HG03439 (cell line): ENCODE measurements at regions not wholly inside any gene's neighbourhood (a gene's known extent, or its start where the extent isn't known, plus 50 kb on each side); places are given as distances from the start of the nearest gene placed in this dataset.
"Not testable (repeated sequence)": the region's sequence is repeated elsewhere in the genome, so short reads cannot be mapped to it uniquely, and the experiment has no call there.

ENCODE experiments used
- ATAC-seq: cut with Tn5 transposase; IDR thresholded peaks from one replicate; pipeline ENCODE4 v1.9.1; 2021; ENCODE audit warnings: mild to moderate bottlenecking, moderate library complexity; ENCODE audit not compliant: unreplicated experiment

DNA sequence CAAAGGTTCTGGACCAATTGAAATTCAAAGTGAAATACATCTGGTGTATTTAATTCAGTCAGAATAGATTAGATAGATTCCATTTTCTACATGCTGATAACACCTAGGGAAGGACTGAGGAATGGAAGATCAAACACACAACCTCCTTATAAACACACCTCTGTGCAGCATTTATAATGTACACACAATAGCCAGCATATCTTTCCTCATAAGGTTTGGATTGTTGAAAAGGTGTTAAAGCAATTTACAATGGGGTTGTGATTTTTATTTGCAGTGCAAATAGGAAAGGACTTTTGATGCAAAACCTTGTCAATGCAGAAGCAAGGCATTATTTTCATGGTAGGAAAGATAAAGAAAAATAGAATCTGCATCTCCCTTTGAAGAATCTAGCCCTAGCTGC lies 448.9 kb upstream of the KCNMB2 start:
- no peak for ATAC-seq

DNA sequence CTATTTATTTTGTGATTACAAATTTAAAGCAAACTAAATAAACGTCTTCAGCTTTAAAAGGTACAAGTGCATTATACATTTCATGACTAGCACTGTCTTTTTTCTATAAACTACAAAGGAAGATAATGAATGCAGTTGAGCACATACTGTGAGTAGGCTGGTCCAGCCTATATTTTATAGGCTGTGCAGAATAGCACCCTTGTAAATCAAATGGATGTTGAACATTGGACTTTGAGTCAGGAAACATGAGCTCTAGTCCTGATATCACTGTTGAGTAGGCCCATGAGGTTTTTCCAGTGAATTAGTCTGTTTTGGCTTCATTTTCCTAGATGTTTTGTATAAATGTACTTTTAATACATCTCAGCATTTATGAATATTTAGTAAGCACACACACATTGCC lies 447.3 kb upstream of the KCNMB2 start:
- ATAC-seq = no peak

GRCh38 chr3:178090899-178091298 lies 445.3 kb upstream of the KCNMB2 start:
- no peak for ATAC-seq

DNA sequence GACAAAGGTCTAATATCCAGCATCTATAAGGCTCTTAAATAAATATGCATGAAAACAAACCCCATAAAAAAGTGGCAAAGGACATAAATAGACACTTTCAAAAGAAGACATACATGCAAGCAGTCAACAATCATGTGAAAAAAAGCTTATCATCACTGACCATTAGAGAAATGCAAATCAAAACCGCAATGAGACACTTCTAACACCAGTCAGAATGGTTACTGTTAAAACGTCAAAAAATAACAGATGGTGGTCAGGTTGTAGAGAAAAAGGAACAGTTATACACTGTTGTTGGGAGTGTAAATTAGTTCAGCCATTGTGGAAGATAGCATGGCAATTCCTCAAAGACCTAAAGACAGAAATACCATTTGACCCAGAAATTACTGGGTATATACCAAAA lies 440.7 kb upstream of the KCNMB2 start:
- ATAC-seq = no peak

DNA sequence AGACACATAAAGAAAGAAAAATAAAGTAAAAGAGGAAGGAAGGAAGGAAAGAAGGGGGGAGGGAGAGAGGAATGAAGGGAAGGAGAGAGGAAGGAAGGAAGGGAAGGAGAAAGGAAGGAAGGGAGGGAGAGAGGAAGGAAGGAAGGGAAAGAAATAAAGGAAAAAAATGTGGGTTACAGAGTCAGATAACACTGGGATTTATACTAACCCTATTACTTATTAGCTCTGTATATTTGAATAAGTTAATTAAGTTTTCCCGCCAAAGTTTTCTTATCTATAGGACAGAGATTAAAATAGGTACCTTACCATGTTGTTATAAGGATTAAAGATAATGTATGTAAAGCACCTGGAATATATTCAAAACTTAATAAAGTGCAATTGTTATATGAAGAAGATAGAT lies 439.3 kb upstream of the KCNMB2 start:
- no peak for ATAC-seq

DNA sequence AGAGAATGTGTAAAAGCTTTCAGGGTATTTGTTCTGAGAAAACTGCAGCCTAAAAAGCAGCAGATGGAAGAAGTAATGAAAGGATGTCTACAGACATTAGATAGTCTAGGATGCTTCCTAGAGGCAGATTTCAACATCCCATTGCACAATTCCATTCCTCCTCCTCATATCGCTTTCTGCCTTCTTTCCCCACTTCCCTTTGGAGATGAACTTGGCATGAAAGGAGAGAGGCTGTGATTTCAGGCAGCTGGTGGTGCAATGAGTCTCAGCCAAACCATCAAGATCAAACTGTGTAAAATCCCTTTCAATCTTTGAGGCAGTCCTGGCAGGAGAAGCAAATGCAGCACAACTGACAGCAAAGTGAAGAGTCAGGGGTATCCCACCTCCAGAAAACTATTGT lies 438.7 kb upstream of the KCNMB2 start:
- ATAC-seq = no peak

GRCh38 chr3:178099274-178099673 lies 437.0 kb upstream of the KCNMB2 start:
- ATAC-seq = no peak

- no peak for ATAC-seq
Measured at GRCh38 chr3:178099862-178100261, 436.4 kb upstream of the KCNMB2 start.

GRCh38 chr3:178100908-178101307 lies 435.3 kb upstream of the KCNMB2 start:
- ATAC-seq = no peak

GRCh38 chr3:178103140-178103539 lies 433.1 kb upstream of the KCNMB2 start:
- ATAC-seq = no peak

DNA sequence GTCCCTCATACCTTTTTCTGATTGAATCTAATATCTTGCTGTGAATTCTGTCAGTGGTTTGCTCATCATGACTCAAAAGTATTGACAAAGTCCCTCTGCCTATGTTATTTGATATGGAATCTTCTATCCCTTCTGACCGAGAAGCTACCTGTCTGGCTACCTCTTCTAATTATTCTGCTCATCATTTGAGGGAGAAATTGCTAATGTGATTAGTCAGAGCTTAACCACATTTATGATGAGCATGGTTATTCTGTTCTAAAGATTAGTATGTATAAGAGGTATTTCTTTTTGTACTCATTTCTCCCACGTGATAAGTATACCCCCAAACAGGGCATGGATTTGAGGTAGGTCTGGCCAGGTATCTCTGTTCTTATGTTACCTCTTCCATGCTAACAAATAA lies 428.4 kb upstream of the KCNMB2 start:
- no peak for ATAC-seq

- ATAC-seq = no peak
Measured at GRCh38 chr3:178109691-178110090, 426.5 kb upstream of the KCNMB2 start.

- ATAC-seq = no peak
Measured at GRCh38 chr3:178112134-178112533, 424.1 kb upstream of the KCNMB2 start.

- not testable (repeated sequence) for ATAC-seq
Measured at GRCh38 chr3:178112552-178112951, 423.7 kb upstream of the KCNMB2 start.

DNA sequence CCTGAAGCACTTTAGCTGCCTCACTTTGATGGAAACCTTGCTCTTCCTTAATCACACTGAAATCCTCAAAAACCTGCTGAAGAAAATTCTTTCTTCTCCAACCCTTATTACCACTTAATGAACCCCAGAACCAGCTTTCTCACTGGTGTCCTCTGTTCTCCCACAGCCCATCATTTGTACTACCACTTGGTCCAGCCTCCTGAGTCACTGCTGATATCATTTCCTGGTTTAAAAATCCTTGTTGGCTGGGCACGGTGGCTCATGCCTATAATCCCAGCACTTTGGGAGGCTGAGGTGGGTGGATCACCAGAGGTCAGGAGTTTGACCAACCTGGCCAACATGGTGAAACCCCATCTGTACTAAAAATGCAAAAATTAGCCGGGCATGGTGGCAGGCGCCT lies 418.6 kb upstream of the KCNMB2 start:
- no peak for ATAC-seq

GRCh38 chr3:178119608-178120295 lies 416.5 kb upstream of the KCNMB2 start:
- not testable (repeated sequence) for ATAC-seq

- ATAC-seq = no peak
Measured at GRCh38 chr3:178120367-178120766, 415.9 kb upstream of the KCNMB2 start.

- no peak for ATAC-seq
Measured at GRCh38 chr3:178126686-178127085, 409.6 kb upstream of the KCNMB2 start.

DNA sequence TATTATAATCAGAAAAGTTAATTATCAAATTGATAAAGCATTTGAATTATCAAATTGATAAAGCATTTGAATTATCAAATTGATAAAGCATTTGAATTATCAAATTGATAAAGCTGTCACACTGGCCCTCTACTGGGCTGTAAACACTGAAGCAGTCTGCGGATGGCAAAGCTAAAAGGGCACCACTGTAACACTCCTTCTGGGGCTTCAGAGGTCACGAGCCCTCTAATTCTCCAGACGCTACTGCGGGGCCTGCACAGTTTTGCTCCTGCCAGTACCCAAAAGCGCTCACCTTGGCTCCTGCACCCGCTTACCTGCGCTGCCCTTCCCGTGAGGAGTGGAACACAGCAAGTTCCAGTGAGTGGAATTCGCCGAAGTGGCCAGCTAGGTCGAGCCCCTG lies 409.0 kb upstream of the KCNMB2 start:
- ATAC-seq = no peak

GRCh38 chr3:178129109-178129508 lies 407.1 kb upstream of the KCNMB2 start:
- no peak for ATAC-seq

DNA sequence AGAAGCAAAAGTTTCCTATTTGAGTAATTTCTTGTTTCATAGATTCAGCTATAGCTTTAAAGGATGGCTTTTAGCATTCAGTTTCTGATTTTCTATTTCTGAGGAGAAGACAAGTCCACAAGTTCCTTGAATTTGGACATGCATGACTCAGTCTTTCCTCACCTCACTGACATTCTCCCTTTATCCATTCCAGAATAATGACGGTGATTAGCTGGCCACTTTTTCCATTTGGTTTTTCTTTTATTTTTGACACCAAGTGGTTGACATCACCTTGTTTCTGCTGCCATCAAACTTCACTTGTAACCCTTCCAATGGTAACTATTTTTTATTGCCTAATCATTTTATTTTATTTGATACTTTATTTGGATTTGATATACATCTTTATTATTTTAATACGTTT lies 404.4 kb upstream of the KCNMB2 start:
- no peak for ATAC-seq

DNA sequence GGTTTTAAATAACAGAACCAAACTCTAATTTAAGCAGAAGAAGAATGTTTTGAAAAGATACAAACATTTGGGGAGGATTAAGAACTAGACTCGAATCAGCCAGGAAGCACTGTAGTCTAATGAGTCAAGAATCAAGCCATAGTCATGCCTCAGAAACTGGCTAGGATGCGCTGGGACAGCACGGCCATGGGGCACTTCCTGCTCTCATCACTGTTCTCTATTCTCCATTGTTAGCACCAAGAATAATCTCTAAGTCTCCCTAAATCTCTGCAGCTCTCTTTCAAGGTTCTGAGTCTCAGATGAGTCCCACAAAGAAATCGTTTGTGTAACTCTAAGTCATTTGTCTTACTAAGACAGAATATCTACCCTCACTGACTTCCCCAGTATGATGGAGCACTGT lies 399.0 kb upstream of the KCNMB2 start:
- ATAC-seq = no peak

GRCh38 chr3:178137831-178138230 lies 398.4 kb upstream of the KCNMB2 start:
- no peak for ATAC-seq
